CD14-positive monocyte (primary cell): ENCODE measurements at regions not wholly inside any gene's neighbourhood (a gene's known extent, or its start where the extent isn't known, plus 50 kb on each side); places are given as distances from the start of the nearest gene placed in this dataset.

Source experiments
- DNase-seq, 3 donors: peaks; one replicate each; pipeline ENCODE4 v3.0.0-alpha.2; 2011 to 2022
- H2AFZ ChIP-seq: 2 replicates; pipeline ENCODE4 v1.6.0; 2012; ENCODE audit warnings: mild to moderate bottlenecking, low read depth, low read length, inconsistent platforms; ENCODE audit not compliant: insufficient read depth, poor library complexity, severe bottlenecking
- H3K27ac ChIP-seq, 2 donors: 1 replicate in 1 of 2; 2 replicates in 1 of 2; pipeline ENCODE4 v1.5.1; 2012 to 2013; ENCODE audit warnings: low read length in 2 of 2, control low read depth in 1 of 2, inconsistent platforms in 1 of 2, low read depth in 1 of 2, mild to moderate bottlenecking in 1 of 2
- H3K27me3 ChIP-seq, 2 donors: one replicate each; pipeline versions ENCODE4 v1.6.0 to v1.6.1; 2011 to 2013; ENCODE audit warnings: low read length in 2 of 2; ENCODE audit not compliant: control insufficient read depth in 2 of 2, insufficient read depth in 2 of 2
- H3K36me3 ChIP-seq, 2 donors: replicated peaks in 1 of 2; 1 replicate in 1 of 2; 2 replicates in 1 of 2; pipeline versions ENCODE4 v1.5.1 to v1.6.1; 2012 to 2013; ENCODE audit warnings: low read length in 2 of 2, control low read depth in 1 of 2, inconsistent platforms in 1 of 2, mild to moderate bottlenecking in 1 of 2; ENCODE audit not compliant: insufficient read depth in 2 of 2, control insufficient read depth in 1 of 2
- H3K4me1 ChIP-seq, 2 donors: 1 replicate in 1 of 2; 2 replicates in 1 of 2; pipeline versions ENCODE4 v1.5.1 to v1.6.1; 2012 to 2013; ENCODE audit warnings: low read length in 2 of 2, control low read depth in 1 of 2, inconsistent platforms in 1 of 2, mild to moderate bottlenecking in 1 of 2, moderate library complexity in 1 of 2; ENCODE audit not compliant: insufficient read depth in 2 of 2, control insufficient read depth in 1 of 2
- H3K4me2 ChIP-seq: replicated peaks from 2 replicates; pipeline ENCODE3; 2012; ENCODE audit warnings: low read length, moderate library complexity, mild to moderate bottlenecking; ENCODE audit not compliant: poor library complexity, severe bottlenecking; ENCODE audit errors: extremely low read depth
- H3K4me3 ChIP-seq, 3 experiments: fragments of 200-600 bp in 1 of 3; sonication (generic) in 1 of 3; replicated peaks in 1 of 3; 1 replicate in 2 of 3; 2 replicates in 1 of 3; pipeline ENCODE4 v1.5.1; 2011 to 2013; ENCODE audit warnings: low read length in 3 of 3, mild to moderate bottlenecking in 3 of 3, control low read depth in 2 of 3, low read depth in 2 of 3, inconsistent platforms in 1 of 3, moderate library complexity in 1 of 3
- H3K79me2 ChIP-seq: 2 replicates; pipeline ENCODE4 v1.6.0; 2012; ENCODE audit warnings: mild to moderate bottlenecking, control low read depth, inconsistent platforms, low read length, moderate library complexity; ENCODE audit not compliant: insufficient read depth
- H3K9ac ChIP-seq: 2 replicates; pipeline ENCODE4 v1.6.0; 2017; ENCODE audit warnings: low read length, mild to moderate bottlenecking; ENCODE audit not compliant: insufficient read depth, poor library complexity, severe bottlenecking
- H3K9me3 ChIP-seq, 2 donors: replicated peaks in 1 of 2; 1 replicate in 1 of 2; 2 replicates in 1 of 2; pipeline versions ENCODE4 v1.5.1 to v1.6.1; 2012 to 2013; ENCODE audit warnings: low read length in 2 of 2, control low read depth in 1 of 2; ENCODE audit not compliant: control insufficient read depth in 1 of 2, insufficient read depth in 1 of 2
- H4K20me1 ChIP-seq: 2 replicates; pipeline ENCODE4 v1.6.0; 2012; ENCODE audit warnings: mild to moderate bottlenecking, low read length, control low read depth, moderate library complexity; ENCODE audit not compliant: insufficient read depth
- H3K27ac Mint-ChIP-seq, 7 donors: one replicate each; pipeline ENCODE4 v1.8.0; 2020; ENCODE audit warnings: mild to moderate bottlenecking in 7 of 7, mixed read lengths in 7 of 7, moderate library complexity in 6 of 7, inconsistent platforms in 2 of 7
- H3K27me3 Mint-ChIP-seq, 3 donors: one replicate each; pipeline ENCODE4 v1.8.0; 2021 to 2022; ENCODE audit warnings: low read depth in 3 of 3, mild to moderate bottlenecking in 3 of 3, mixed read lengths in 3 of 3, moderate library complexity in 3 of 3, inconsistent platforms in 1 of 3
- H3K36me3 Mint-ChIP-seq, 2 donors: one replicate each; pipeline ENCODE4 v1.8.0; 2020; ENCODE audit warnings: mixed read lengths in 2 of 2, inconsistent platforms in 1 of 2, mild to moderate bottlenecking in 1 of 2
- H3K4me1 Mint-ChIP-seq: one replicate; pipeline ENCODE4 v1.8.0; 2020; ENCODE audit warnings: mild to moderate bottlenecking, mixed read lengths
- H3K4me3 Mint-ChIP-seq, 2 donors: one replicate each; pipeline ENCODE4 v1.8.0; 2020; ENCODE audit warnings: mild to moderate bottlenecking in 2 of 2, mixed read lengths in 2 of 2, moderate library complexity in 1 of 2
- H3K9me3 Mint-ChIP-seq, 7 donors: one replicate each; pipeline ENCODE4 v1.8.0; 2020 to 2022; ENCODE audit warnings: mixed read lengths in 7 of 7, mild to moderate bottlenecking in 6 of 7, moderate library complexity in 6 of 7, inconsistent platforms in 2 of 7
- CTCF ChIP-seq: fragments of 200-600 bp; IDR thresholded peaks from one replicate; pipeline ENCODE4 v1.8.0; 2022; ENCODE audit warnings: antibody characterized with exemption, mild to moderate bottlenecking
- WGBS: methylation state at CpG from one replicate; pipeline ENCODE4 v1.1.5; 2013; ENCODE audit warnings: missing lambda C conversion rate; ENCODE audit not compliant: insufficient coverage; 5-methylcytosine and 5-hydroxymethylcytosine counted together
- intact Hi-C, 2 donors: fragments of 100-400 bp; cut with micrococcal nuclease; formaldehyde crosslinking; loops; one replicate each; pipeline versions ENCODE4 v1.15.0 to v1.15.1; 2023

DNA sequence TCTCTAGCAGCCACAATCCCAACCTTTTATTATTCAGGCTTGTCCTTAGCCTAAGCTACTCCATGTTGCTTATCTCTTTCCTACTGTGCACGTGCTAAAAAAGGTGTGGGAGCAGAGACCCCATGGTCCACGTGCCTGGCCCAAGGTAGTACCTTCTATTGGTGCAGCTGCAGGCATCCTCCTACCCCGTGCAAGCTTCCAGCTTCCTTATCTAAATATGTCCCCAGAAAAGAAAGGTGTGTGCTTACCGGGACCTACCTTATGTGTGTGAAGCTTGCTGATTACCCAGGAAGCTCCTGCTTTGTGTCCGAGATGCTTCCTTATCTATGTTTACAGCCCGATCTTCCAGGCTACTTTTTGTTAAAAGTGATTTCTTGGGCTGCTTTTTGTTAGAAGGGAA, 2382.4 kb downstream of the PCDH9 start:
- Histone ChIP-seq H4K20me1 (no peaks in the 10 kb centered on the region), H3K9ac (no peak overlapping the region), H3K27ac (no peak overlapping the region), H3K27me3 (no peaks in the 10 kb centered on the region), H3K4me2 (no peak overlapping the region), H3K4me3 (no peak overlapping the region), H2AFZ (no peak overlapping the region), H3K4me1 (no peaks in the 10 kb centered on the region), H3K36me3 (no peaks in the 10 kb centered on the region), H3K9me3 (peaks cover 3 to 5% of the 10 kb centered on the region in 2 donors), H3K79me2 (no peaks in the 10 kb centered on the region)
- 95% methylated on average over 4 of the region's 6 CpGs for WGBS
- Mint-ChIP-seq H3K4me1 (no peaks in the 10 kb centered on the region), H3K36me3 (no peaks in the 10 kb centered on the region), H3K9me3 (peaks cover 0 to 12% (median 2%) of the 10 kb centered on the region in 7 donors), H3K27ac (no peak overlapping the region), H3K27me3 (peaks cover 0 to 2% (median 0%) of the 10 kb centered on the region in 3 donors), H3K4me3 (no peak overlapping the region)
- TF ChIP-seq CTCF, result no peak
- DNase-seq, result no peak
- intact Hi-C loops, result no loop called here

DNA sequence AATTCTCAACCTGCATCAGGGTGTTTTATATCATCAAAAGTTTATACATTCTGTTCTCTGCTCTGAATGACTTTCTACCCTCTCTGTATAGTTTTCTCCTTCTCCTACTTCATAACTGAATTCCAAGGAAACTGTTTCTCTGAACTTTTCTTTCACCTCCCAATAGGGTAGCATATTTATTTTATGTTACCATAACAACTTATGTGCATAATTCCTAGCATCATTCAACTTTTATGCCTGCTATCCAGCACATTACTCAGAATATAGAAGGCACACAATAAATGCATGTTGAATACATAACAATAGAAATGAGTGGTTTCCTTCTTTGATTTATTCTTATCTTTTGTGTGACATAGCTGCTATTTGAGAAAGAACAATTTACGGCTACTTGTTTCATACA, 2385.0 kb downstream of the PCDH9 start:
- H3K9ac ChIP-seq, result no peak overlapping the region
- Mint-ChIP-seq H3K4me1 (no peaks in the 10 kb centered on the region), H3K4me3 (no peak overlapping the region), H3K27ac (no peak overlapping the region), H3K9me3 (peaks cover 0 to 6% (median 4%) of the 10 kb centered on the region in 7 donors), H3K27me3 (peaks cover 0 to 2% (median 0%) of the 10 kb centered on the region in 3 donors), H3K36me3 (no peaks in the 10 kb centered on the region)
- H3K27ac ChIP-seq, result no peak overlapping the region
- WGBS, result no CpG with 5 or more reads among the region's 1 CpG
- H3K79me2 ChIP-seq, result no peaks in the 10 kb centered on the region
- H3K27me3 ChIP-seq, result no peaks in the 10 kb centered on the region
- H2AFZ ChIP-seq, result no peak overlapping the region
- H3K9me3 ChIP-seq, result peaks cover 5 to 6% of the 10 kb centered on the region in 2 donors
- H3K4me1 ChIP-seq, result no peaks in the 10 kb centered on the region
- H3K36me3 ChIP-seq, result no peaks in the 10 kb centered on the region
- intact Hi-C loops, result no loop called here
- no peak for TF ChIP-seq CTCF
- H4K20me1 ChIP-seq, result no peaks in the 10 kb centered on the region
- H3K4me2 ChIP-seq, result no peak overlapping the region
- no peak for DNase-seq
- no peak overlapping the region for H3K4me3 ChIP-seq
